Upper lobe of left lung (tissue), 4 donors: ENCODE measurements at regions not wholly inside any gene's neighbourhood (a gene's known extent, or its start where the extent isn't known, plus 50 kb on each side); places are given as distances from the start of the nearest gene placed in this dataset.
"Not testable (repeated sequence)": the region's sequence is repeated elsewhere in the genome, so short reads cannot be mapped to it uniquely, and the experiment has no call there.

Experiments
- EP300 ChIP-seq, 4 donors: sonication (generic); formaldehyde crosslinking; IDR thresholded peaks; one replicate each; pipeline ENCODE4 v1.5.1; 2017; ENCODE audit warnings: antibody characterized with exemption in 4 of 4, control low read depth in 2 of 4
- TF ChIP-seq, protein P1 (sequence below), 6 experiments: fragments of 450-650 bp in 4 of 6; fragments of 200-600 bp in 2 of 6; sonication (generic) in 2 of 6; IDR thresholded peaks; one replicate each; pipeline ENCODE4 v1.5.1; 2016 to 2019; ENCODE audit warnings: antibody characterized with exemption in 6 of 6

DNA sequence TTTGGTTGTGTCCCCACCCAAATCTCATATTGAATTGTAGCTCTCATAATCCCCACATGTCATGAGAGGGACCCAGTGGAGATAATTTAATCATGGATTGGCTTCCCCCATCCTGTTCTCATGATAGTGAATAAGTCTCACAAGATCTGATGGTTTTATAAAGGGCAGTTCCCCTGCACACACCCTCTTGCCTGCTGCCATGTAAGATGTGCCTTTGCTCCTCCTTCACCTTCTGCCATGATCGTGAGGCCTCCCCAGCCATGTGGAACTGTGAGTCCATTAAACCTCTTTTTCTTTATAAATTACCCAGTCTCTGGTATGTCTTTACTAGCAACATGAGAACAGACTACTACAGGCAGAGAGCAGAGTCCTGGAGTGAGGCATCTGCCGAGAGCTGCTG, 90.2 kb upstream of the SLC45A1 start:
- TF ChIP-seq, protein P1, sequence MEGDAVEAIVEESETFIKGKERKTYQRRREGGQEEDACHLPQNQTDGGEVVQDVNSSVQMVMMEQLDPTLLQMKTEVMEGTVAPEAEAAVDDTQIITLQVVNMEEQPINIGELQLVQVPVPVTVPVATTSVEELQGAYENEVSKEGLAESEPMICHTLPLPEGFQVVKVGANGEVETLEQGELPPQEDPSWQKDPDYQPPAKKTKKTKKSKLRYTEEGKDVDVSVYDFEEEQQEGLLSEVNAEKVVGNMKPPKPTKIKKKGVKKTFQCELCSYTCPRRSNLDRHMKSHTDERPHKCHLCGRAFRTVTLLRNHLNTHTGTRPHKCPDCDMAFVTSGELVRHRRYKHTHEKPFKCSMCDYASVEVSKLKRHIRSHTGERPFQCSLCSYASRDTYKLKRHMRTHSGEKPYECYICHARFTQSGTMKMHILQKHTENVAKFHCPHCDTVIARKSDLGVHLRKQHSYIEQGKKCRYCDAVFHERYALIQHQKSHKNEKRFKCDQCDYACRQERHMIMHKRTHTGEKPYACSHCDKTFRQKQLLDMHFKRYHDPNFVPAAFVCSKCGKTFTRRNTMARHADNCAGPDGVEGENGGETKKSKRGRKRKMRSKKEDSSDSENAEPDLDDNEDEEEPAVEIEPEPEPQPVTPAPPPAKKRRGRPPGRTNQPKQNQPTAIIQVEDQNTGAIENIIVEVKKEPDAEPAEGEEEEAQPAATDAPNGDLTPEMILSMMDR (IDR thresholded peaks at IDR 0.05) = not testable (repeated sequence)
- TF ChIP-seq EP300 (IDR thresholded peaks at IDR 0.05) = not testable (repeated sequence)
